Amniotic epithelial cell (primary cell): ENCODE measurements at regions not wholly inside any gene's neighbourhood (a gene's known extent, or its start where the extent isn't known, plus 50 kb on each side); places are given as distances from the start of the nearest gene placed in this dataset.

Source experiments
- DNase-seq: peaks from one replicate; pipeline ENCODE4 v3.0.0-alpha.2; 2010; ENCODE audit warnings: low read depth

DNA sequence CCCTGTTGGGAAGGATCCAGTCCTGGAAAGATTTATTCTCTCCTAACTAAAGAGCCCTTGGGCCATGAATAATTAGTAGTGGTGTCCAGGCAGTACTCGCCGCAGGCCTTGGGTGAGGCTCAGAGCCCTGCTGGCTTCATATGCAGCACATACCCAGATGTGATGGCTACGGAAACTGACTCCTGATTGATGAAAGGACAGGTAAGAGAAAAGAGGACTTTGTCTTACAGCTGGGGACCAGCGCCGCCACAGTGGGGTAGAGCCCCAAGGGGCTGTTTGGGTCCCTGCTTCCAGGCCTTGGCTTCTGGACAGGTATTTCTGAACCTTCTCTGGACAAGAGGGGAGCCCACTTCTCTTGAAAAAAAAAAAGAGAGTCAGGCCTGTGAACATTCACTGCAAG, 1680.8 kb downstream of the EFNB2 start:
- no peak for DNase-seq

DNA sequence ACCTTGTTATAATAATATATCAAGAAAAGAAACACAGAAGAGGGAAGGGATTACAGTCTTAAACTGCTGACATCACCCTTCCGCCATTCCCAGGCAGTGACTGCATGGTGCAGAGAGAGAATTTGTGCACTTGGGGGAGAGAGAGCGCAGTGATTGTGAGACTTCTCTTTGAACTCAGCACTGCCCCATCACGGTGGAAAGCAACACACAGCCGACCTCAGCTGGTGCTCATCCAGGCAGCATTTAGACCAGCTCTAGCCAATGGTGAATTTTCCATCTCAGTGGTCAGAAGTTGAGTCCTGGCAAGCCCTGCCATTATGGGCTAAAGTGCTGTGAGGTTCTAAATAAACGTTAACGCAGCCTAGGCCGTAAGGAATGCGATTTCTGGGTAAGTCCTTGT, 1681.5 kb downstream of the EFNB2 start:
- DNase-seq: no peak

DNA sequence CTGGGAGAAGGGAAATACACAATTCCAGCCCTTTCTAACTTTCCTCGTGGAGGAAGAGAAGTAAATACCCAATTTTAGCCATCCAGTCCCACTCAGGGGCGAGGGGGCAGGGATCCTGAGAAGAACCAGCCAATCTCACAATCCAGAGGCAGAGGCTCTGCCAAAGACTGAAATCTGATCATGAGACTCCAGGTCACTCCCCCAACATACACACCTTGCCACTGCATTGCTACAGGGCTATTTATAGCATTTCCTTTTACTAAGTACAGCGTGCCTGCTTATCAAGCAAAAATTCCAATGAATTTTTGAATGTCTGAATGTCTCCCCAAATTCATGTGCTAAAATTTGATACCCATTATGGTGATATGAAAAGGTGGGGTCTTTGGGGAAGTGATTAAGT, 1687.5 kb downstream of the EFNB2 start:
- DNase-seq: no peak

DNA sequence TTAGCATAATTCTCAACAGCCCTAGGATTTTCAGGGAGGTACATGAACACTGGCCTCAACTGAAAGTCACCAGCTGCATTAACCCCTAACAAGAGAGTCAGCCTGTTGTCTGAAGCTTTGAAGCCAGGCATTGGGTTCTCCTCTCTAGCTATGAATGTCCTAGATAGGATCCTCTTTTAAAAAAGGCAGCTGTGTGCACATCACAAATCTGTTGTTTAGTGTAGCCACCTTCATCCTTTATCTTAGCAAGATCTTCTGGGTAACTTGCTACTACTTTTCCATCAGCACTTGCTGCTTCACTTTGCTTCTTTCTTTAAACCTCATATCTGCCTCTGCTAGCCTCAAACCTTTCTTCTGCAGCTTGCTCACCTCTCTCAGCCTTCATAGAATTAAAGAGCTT, 1692.1 kb downstream of the EFNB2 start:
- DNase-seq: no peak

DNA sequence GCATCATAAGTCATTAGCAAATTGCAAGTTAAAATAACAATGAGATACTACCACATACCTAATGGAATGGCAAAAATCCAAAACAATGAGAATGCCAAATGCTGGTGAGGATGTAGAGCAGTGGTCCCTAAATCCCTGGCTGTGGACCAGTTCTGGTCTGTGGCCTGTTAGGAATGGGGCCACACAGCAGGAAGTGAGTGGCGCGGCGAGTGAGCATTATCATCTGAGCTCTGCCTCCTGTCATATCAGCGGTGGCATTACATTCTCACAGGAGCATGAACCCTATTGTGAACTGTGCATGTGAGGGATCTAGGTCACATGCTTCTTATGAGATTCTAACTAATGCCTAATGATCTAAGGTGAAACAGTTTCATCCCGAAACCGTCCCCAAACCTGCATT, 1694.4 kb downstream of the EFNB2 start:
- DNase-seq: no peak

DNA sequence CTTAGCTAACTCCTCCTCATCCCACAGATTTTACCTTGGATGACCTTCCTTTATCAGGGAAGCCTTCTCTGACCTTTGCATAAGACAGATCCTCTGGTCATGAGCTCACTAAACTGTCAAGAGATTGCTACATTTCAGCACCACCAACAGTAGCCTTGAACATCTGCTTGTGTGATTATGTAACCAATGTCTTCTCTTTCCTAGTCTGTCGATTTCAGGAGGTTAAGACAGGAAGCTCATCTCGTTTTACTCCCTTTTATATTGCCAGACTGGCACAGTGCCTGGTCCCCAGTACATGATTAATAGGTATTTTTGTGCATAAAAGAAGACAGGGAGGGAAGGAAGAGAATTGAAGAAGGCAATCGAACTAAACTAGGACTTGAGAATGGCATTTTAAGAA, 1697.7 kb downstream of the EFNB2 start:
- DNase-seq: peak; percentile 53

DNA sequence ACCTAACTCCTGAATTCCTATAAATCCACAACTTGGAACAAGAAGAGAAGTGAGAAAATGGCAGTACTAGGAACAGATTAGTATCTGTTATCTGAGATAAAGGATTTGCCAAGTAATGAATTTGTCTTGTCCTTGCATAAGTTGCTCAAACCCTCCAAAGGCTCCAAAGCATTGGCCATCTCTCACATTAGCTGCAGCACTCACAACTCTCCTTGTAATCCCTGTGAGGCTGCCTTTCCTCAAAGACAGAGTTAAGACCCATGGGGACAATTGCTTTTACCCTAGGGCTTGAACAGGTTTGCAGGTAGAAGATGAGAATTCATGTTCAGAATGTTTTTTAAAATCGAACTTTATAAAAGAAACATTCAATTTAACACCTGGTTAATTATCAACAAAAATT, 1702.2 kb downstream of the EFNB2 start:
- peak; percentile 14 for DNase-seq

DNA sequence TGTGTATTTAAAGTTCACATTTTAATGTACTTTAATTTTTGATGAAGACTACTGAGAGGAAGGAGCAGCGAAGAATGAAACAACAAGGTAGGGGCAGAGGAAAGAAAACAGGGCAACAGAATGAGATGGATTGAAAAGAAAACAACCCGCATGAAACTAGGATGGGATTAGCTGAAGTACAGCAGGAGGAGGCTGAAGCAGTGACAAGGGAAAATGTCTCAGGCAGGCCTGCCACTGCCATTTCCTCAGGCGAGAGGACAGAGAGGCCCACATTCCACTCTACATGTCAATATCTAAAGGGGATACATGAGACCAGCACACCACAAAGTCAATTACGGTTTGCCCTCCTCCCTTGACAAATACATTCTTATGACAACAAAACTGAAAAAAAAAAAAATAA, 1703.2 kb downstream of the EFNB2 start:
- DNase-seq: no peak

DNA sequence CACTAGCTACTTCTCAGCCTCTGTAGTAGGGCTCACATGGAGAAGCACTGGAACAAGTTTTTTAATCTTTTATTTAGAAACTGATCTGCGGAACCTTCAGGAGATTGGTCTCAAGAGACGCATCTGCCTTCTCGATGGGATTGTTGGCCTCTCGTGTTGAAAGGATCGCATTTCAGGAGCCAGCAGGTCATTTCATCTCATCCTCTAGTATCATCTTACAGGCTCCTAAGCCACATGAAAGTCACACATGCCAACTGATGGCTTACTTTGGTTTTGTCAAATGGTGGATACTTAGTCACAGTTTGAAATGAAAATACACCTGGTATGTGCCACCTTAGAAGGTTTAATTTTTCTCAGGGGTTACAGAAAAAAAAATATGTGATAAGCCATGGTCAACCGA, 1703.6 kb downstream of the EFNB2 start:
- DNase-seq: no peak

DNA sequence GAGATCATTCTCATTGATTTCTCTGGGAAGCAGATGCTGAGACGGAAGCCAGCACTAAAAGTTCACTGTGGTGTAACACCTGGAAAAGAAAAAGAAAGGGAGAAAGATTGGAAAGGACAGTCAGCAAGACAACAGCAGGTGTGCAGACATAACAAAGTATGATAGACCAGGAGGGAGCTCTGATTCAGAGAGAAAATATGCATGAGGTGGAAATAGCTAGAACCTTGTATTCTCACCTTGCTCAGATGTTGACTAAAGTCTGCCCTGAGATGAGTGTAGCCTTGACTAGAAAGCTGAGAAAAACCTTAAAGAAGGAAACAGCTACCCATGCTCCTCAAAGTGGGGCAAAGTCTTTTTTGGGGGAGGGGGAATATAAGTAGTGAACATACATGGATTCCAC, 1711.8 kb downstream of the EFNB2 start:
- DNase-seq: no peak

DNA sequence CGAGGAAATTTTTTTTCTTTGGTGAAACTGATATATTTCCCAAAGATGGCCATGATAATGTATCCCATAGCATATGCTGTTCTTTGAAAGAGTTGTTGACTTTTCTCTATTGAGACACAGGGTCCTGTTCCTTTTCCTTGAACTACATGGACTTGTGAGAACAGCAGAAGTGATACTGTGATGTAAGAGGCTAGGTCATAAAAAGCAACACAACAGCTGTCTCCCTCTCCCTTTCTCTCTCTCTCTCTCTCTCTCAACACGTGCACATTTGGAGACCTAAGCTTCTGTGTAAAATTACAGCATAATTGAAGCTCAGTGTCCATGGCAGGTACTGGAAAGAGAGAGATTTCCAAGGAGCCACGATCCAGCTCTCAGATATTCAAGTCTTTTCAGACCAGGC, 1712.4 kb downstream of the EFNB2 start:
- DNase-seq: no peak

DNA sequence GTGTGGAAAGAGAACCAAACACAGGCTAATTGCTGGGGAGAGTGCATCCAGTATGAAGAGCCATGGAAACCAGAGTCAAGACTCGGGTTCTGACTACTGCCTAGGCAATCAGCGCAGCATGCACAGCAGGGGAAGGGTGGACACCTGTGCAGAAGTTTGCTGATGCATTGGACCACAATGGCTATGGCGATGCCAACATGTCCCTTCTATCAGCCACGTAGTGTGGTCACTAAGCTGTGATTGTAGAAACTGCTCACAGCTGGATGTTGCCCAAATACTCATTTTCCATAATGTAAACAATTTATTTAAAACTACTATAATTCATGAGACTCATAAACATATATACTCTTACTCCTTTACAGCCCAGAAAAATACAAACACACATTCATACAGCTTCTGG, 1718.2 kb downstream of the EFNB2 start:
- DNase-seq: no peak

DNA sequence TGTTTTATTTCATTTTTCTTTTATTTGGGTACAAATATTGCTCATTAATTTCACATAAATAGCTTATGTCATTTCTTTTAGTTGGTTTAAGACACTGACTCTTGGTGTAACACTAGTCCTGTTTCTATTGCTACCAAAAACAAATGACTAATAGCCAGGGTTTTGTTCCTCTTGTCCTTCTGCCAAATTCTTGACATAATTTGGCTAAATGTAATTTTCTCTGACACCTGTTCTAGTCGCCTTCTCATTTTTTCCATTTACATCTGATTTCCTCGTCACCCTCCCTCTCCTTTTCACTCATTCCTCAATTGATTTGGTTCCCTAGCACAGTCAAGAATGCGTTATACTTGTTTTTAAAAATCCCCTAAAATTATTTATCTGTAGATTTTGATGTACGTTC, 1718.7 kb downstream of the EFNB2 start:
- DNase-seq: no peak

DNA sequence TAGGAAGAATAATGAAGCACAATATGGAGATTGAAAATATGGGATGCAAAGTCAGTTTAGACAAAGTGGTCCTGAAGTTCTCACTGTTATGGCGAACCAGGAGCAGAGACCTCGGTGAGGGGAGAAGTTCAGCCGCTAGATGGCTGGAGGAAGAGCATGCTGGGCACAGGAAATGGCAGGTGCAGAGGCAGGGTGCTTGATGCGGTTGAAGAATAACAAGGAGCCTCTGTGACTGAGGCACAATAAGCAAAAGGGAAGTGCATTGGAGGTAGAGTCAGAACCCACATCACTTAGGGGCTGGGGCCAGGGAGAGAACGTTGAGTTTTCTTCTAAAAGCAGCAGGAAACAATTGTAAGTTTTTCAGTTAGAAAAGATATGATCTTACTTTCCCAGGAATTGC, 1725.2 kb downstream of the EFNB2 start:
- DNase-seq: no peak

DNA sequence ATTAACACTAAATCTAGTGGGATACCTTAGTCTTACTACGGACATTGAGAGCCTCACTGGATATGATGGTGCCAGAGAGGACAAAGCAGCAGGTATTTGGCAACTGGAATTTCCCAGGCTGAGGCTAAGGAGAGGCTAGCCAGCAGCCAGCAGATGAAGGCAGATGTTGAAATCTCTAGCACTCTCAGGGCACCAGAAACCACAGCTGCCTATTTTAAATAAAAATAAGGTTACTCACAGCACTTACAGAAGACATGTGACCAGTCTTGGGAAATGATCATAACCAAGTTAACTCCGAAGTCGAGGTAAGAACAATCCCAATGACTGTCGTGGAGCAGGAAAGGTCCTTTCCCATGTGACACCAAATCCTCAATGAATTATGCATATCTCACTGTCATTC, 1726.0 kb downstream of the EFNB2 start:
- DNase-seq: peak; percentile 96

DNA sequence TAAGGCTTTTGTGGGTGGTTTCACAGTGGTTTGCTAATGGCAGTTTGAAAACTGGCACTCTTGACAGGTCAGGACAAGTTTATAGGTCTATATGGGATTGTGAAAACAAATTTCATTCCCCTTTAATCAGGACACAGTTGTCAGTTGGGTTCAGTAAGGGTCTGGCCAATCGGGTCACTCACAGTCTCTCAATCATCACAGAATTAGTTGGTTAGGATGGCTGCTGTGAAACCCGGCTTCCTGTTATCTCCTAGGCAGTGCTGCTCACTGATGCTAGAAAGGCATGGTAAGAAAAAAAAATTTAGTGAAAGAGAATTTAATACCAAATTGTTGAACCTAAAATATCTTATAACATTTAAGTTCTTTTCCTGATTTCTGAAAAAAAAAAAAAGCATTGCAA, 1730.1 kb downstream of the EFNB2 start:
- no peak for DNase-seq

DNA sequence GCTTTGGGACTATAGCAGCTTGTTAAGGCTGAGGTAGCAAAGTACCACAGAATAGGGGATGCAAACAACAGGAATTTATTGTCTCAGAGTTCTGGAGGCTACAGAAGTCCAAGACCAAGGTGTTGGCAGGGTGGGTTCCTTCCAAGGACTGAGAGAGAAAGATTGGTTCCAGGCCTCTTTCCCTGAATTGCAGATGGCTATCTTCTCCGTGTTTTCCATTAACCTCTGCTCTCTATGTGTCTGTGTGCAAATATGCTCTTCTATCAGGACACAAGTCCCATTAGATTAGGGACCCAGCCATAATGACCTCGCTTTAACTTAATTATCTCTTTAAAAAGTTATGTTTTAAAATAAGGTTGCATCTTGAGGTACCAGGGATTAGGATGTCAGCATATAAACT, 1732.9 kb upstream of the SLC10A2 start:
- no peak for DNase-seq

DNA sequence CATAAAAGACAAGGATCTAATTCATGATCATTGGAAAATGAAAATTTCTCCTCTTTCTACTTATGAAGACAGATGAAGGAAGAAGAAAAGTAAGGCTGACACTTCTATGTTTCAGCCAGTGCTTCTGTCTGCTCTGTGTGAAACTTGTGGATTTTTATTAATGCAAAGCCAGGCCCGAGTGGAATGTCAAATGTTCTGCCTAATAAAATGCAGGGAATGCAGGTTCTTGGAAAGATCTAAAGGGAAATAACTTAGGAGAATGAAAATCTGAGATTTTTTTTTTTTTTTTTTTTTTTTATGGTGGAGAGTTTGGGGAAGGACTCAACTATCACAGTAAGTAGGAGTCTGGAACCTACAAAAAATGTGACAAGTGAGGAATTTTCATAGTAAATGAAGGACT, 1732.3 kb upstream of the SLC10A2 start:
- DNase-seq: no peak

DNA sequence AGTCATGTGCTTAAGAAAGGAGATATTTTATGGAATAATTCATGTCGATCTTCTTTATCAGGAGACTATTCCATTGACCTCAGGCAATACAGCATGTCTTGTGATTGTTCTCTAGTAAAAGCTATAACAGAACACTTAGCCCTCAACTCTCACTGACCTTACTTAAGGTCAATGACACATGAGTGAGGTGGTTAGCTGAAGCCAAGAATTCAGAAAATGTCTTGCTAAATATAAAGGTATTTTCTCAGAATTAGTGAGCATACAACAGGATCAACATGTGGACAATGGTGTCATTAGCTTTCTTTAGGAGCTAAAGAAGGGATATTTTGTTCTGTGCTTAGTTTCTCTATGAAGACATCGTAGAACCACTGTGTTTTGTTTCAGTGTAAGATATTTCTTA, 1730.4 kb upstream of the SLC10A2 start:
- DNase-seq: peak; percentile 68

DNA sequence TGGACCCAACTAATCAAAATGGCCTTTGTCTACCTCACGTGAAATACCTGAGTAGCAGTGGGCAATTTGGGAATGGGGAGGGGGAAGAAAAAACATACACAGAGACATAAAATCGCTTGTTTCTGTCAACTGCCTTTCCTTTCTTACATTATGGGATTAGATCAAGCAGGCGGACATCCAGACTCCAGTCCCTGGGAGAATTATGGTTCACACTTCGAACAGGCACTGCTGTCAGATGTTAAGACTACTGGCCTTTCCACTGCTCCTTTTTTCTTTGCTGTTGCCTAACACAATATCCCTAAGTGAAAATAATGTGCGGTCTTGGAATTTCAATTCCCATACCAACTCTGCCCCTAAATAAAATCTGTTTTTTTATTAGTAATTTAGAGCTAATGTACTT, 1719.7 kb upstream of the SLC10A2 start:
- peak; percentile 16 for DNase-seq

DNA sequence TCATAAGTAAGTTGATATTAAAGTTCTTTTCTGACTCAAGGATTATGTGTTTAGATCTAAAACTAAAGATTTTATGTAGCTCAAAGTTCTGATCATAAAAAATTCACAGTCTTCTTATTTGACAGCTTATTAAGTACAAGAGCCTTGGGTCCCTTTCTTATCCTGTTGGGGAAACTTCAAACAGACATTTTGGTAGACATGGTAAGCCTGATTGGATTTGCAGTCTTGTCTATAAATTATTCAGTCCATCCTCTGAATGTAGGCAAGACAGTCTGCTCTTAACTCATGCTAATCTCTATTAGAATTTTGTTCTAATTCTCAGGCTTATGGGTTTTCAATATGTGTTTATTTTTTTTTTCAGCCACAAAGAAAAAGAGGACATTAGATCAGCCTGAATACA, 1718.7 kb upstream of the SLC10A2 start:
- DNase-seq: no peak

DNA sequence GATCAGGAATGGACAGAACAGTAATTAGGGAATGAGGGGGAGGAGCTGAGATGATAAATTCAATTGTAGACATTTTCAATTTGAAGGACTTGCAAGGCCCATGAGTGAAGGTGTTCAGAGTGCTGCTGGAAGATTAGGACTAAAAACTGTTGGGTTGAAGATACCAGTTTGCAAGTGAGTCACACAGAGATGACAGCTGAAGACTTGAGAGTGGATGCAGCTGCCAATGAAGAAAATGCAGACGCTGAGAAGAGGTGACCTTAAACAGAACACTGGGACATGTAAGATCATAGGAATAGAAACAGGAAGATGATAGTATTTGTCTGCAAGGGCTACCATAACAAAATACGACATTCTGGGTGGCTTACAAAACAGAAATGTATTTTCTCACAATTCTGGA, 1716.5 kb upstream of the SLC10A2 start:
- DNase-seq: no peak

DNA sequence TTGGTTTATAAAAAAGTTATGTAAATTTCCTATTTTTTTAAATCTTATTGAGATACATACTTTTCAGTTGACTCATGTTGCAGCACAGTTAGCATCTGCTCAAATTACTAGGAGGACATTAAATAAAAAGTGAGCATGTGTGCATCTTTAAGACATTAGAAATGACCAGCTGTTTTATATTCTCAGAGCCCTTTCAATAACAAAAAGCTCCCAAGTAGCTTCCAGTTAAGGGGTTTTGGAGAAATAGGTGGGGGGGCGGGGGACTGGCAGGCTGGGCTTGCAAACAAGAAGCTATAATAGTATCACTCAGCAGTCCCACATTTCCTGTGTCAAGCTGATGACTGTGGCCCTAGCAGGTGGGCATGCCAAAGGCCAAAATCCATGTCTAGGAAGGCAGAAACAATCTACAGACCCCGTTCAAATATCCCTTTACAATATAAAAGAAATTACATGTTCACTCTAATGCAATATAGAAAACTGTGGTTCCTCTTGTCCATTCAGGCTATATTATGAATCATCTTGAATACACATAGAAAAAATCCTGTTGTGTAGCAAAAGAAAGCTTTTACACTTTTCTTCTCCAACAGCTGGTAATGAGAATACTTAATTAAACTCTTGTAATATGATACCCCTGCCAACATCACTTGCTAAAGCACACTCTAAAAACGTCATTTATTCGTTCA, 1713.2 kb upstream of the SLC10A2 start:
- DNase-seq: peak; percentile 17

DNA sequence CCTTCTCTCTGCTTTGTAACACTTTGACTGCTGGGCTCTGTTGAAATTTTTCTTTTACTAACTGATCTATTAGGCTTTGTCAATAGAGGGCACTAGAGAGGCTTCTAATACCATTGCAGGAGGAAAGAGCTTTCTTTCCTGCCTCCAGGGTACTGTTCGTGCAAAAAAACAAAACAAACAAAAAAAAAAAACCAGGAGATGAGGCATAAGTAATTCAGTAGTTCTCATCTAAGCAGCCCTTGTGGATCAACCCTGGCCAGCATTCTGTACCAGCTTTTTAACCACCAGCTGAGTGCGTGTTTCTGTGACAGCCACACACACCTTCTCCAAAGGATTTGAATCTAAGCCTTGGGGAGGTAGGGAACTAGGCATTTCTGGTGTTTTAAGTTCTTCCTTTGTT, 1707.6 kb upstream of the SLC10A2 start:
- DNase-seq: peak; percentile 69

DNA sequence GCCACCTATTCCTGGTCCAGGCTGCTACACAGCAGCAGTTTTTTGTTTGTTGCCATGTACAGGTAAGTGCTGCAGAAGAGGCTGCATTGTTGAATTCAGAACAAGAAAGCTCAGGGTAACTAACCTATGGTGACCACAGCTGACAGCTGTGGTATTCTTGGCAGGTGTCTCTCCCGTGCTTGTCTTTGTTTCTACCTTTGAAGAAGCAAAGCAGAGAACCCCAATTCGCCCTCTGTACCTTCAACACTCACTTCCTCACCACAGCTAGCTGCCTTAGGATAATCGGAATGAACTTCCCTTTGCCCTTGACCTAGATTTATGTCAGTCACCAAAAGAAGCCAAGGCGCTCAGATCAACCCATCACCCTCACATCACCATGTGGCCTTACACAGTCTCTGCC, 1703.3 kb upstream of the SLC10A2 start:
- DNase-seq: no peak
